DND-41 (cell line): ENCODE measurements at regions not wholly inside any gene's neighbourhood (a gene's known extent, or its start where the extent isn't known, plus 50 kb on each side); places are given as distances from the start of the nearest gene placed in this dataset.

Experiments used
- CTCF ChIP-seq: IDR thresholded peaks from 2 replicates; pipeline ENCODE4 v1.5.1; 2012; ENCODE audit warnings: borderline replicate concordance, low read length, moderate library complexity, mild to moderate bottlenecking; ENCODE audit not compliant: poor library complexity, severe bottlenecking; ENCODE audit errors: extremely low read depth
- EZH2 ChIP-seq: IDR thresholded peaks from 3 replicates; pipeline ENCODE4 v1.6.1; 2012; ENCODE audit warnings: borderline replicate concordance, low read depth, mild to moderate bottlenecking, moderate library complexity, low read length, inconsistent platforms; ENCODE audit not compliant: severe bottlenecking

GRCh38 chrX:109920868-109921267 is 82.0 kb upstream of the TMEM164 start:
- TF ChIP-seq CTCF (no peak), EZH2 (no peak)
